HepG2 (cell line): ENCODE measurements at regions not wholly inside any gene's neighbourhood (a gene's known extent, or its start where the extent isn't known, plus 50 kb on each side); places are given as distances from the start of the nearest gene placed in this dataset.

Experiments
- ATAC-seq: fragments of 200-7000 bp; cut with Tn5 transposase; 3 replicates; pipeline ENCODE4 v1.9.1; 2020; ENCODE audit warnings: mild to moderate bottlenecking, moderate library complexity
- BruUV-seq: library from RNA; stranded (reverse); fragments of 400-500 nt; replicated peaks from 2 replicates; lab custom pipeline; 2021; lab: Mats Ljungman, UMichigan
- CTCF ChIA-PET: fragments of 300-600 bp; formaldehyde crosslinking; extraction: SDS; loops from one replicate; lab custom pipeline; 2021; ENCODE audit warnings: low total read pairs, inconsistent platforms, low intra/inter-chr PET ratio; lab: Yijun Ruan, JAX
- POLR2A ChIA-PET: fragments of 350-600 bp; sonication (Branson Sonifier 250); formaldehyde crosslinking; loops from one replicate; lab custom pipeline; 2020; ENCODE audit warnings: antibody characterized with exemption, inconsistent platforms; lab: Yijun Ruan, JAX
- DNase-seq: peaks from one replicate; pipeline ENCODE4 v3.0.0-alpha.2; 2015; ENCODE audit warnings: low spot score
- FAIRE-seq: peaks from 3 replicates; lab custom pipeline; 2011; peaks lifted over from hg19 to GRCh38; lab: Jason Lieb, UNC
- H2AFZ ChIP-seq: one replicate; pipeline ENCODE4 v1.6.1; 2011; ENCODE audit warnings: low read length, inconsistent platforms
- H3K27ac ChIP-seq: fragments of 300-600 bp; 3 replicates; pipeline ENCODE4 v1.8.0; 2011; ENCODE audit warnings: mixed run types, mild to moderate bottlenecking, mixed read lengths, low read length, inconsistent platforms; ENCODE audit not compliant: insufficient read depth; ENCODE audit errors: extremely low read length
- H3K27me3 ChIP-seq, 2 experiments: fragments of 200-600 bp in 1 of 2; 2 replicates in 1 of 2; 3 replicates in 1 of 2; pipeline versions ENCODE4 v1.6.0 to v1.8.0; 2011; ENCODE audit warnings: low read length in 2 of 2, mild to moderate bottlenecking in 2 of 2, moderate library complexity in 2 of 2, inconsistent platforms in 1 of 2; ENCODE audit not compliant: insufficient read depth in 2 of 2, control insufficient read depth in 1 of 2
- H3K36me3 ChIP-seq, 2 experiments: fragments of 200-600 bp in 1 of 2; replicated peaks in 1 of 2; 2 replicates in 1 of 2; 3 replicates in 1 of 2; pipeline versions ENCODE4 v1.5.1 to v1.8.0; 2011; ENCODE audit warnings: low read length in 2 of 2, inconsistent platforms in 1 of 2; ENCODE audit not compliant: insufficient read depth in 2 of 2, control insufficient read depth in 1 of 2
- H3K4me1 ChIP-seq: 2 replicates; pipeline ENCODE4 v1.5.1; 2012; ENCODE audit warnings: low read length, inconsistent platforms; ENCODE audit not compliant: insufficient read depth
- H3K4me2 ChIP-seq: 2 replicates; pipeline ENCODE4 v1.6.0; 2011; ENCODE audit warnings: low read depth, low read length, inconsistent platforms
- H3K4me3 ChIP-seq, 3 experiments: fragments of 200-600 bp in 1 of 3; sonication (generic), shearing (Covaris generic) in 1 of 3; replicated peaks in 1 of 3; 2 replicates each; pipeline ENCODE4 v1.5.1; 2011 to 2016; ENCODE audit warnings: low read length in 3 of 3, inconsistent platforms in 2 of 3, low read depth in 2 of 3, mild to moderate bottlenecking in 2 of 3, control low read depth in 1 of 3, mixed read lengths in 1 of 3; ENCODE audit not compliant: insufficient read depth in 1 of 3
- H3K79me2 ChIP-seq: one replicate; pipeline ENCODE4 v1.6.1; 2011; ENCODE audit warnings: low read length, inconsistent platforms; ENCODE audit not compliant: insufficient read depth
- H3K9ac ChIP-seq: 2 replicates; pipeline ENCODE4 v1.6.0; 2011; ENCODE audit warnings: mild to moderate bottlenecking, low read depth, low read length, inconsistent platforms; ENCODE audit not compliant: insufficient read depth
- H3K9me3 ChIP-seq: 2 replicates; pipeline ENCODE4 v1.5.1; 2012; ENCODE audit warnings: mild to moderate bottlenecking, low read length
- H4K20me1 ChIP-seq: 2 replicates; pipeline ENCODE4 v1.6.0; 2011; ENCODE audit warnings: inconsistent platforms, mild to moderate bottlenecking, low read length, moderate library complexity; ENCODE audit not compliant: insufficient read depth
- FIP1L1 ChIP-seq: fragments of 200-400 bp; formaldehyde crosslinking; IDR thresholded peaks from 2 replicates; pipeline ENCODE4 v1.6.1; 2018; ENCODE audit warnings: low read depth, mild to moderate bottlenecking, low read length, moderate library complexity, borderline replicate concordance; ENCODE audit not compliant: insufficient read depth
- FOXJ3 ChIP-seq: sonication (generic); formaldehyde crosslinking; IDR thresholded peaks from 2 replicates; pipeline ENCODE4 v1.4.0; 2020; ENCODE audit warnings: missing genetic modification reagents, mild to moderate bottlenecking, borderline replicate concordance
- IKZF1 ChIP-seq: fragments of 450-650 bp; IDR thresholded peaks from 2 replicates; pipeline ENCODE4 v1.7.1; 2016
- NR2C2 ChIP-seq: sonication (generic); formaldehyde crosslinking; IDR thresholded peaks from 2 replicates; pipeline ENCODE4 v1.4.0; 2020; ENCODE audit warnings: missing genetic modification reagents, mild to moderate bottlenecking, moderate library complexity, borderline replicate concordance
- POLR2AphosphoS5 ChIP-seq: IDR thresholded peaks from 2 replicates; pipeline ENCODE4 v1.6.1; 2012; ENCODE audit warnings: low read depth, low read length
- RARA ChIP-seq: IDR thresholded peaks from 2 replicates; pipeline ENCODE4 v1.6.1; 2016; ENCODE audit warnings: missing genetic modification reagents, missing compliant biosample characterization
- ZNF367 ChIP-seq: sonication (generic); formaldehyde crosslinking; IDR thresholded peaks from 2 replicates; pipeline ENCODE4 v1.4.0; 2020; ENCODE audit warnings: missing genetic modification reagents, borderline replicate concordance
- WGBS: methylation state at CpG from one replicate; pipeline ENCODE4 v1.1.6; 2017; ENCODE audit warnings: low lambda C conversion rate; 5-methylcytosine and 5-hydroxymethylcytosine counted together
- in situ Hi-C: cut with HindIII; loops from 2 replicates; pipeline ENCODE4 v1.10.0; 2017; ENCODE audit warnings: low pct_unique_long_range_greater_than_20kb; ENCODE audit not compliant: extremely low pct_ligation_motif_present
- intact Hi-C: fragments of 100-400 bp; cut with micrococcal nuclease; formaldehyde crosslinking; loops from one replicate; pipeline ENCODE4 v1.10.0; 2022; ENCODE audit not compliant: unreplicated experiment
- TF ChIP-seq, protein P1 (sequence below): sonication (generic); formaldehyde crosslinking; IDR thresholded peaks from 2 replicates; pipeline ENCODE4 v1.4.0; 2020; ENCODE audit warnings: mild to moderate bottlenecking, missing genetic modification reagents
- TF ChIP-seq, protein P2 (sequence below): sonication (generic); formaldehyde crosslinking; IDR thresholded peaks from 2 replicates; pipeline ENCODE4 v1.4.0; 2020; ENCODE audit warnings: missing genetic modification reagents, borderline replicate concordance

DNA sequence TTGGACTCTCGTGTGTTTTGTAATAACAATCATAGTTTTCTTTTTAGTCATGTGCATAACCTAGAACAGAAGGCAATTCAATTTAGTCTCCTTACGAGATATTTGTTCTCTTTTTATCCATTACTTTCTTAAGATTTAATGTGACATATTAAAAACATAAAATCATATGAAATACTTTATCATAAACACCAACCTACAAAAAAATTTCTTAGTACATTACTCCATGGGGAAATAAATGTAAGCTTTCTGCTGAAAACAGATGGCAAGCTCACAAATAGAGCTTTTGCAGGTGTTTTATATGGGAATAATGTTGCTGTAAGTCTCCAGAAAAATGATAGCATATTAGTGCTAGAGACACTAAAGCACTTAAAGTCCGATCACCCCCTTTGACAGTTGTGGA, 1035.2 kb upstream of the ARRDC3 start:
- ATAC-seq: no peak
- H3K27me3 ChIP-seq: no peaks in the 10 kb centered on the region
- POLR2A ChIA-PET: no interaction called here
- H4K20me1 ChIP-seq: no peaks in the 10 kb centered on the region
- 13% methylated on average over 3 of the region's 3 CpGs for WGBS
- CTCF ChIA-PET: no interaction called here
- no peak for TF ChIP-seq RARA
- no peak for TF ChIP-seq FOXJ3 (CRISPR knock-in tag)
- TF ChIP-seq ZNF367 (CRISPR knock-in tag): no peak
- TF ChIP-seq, protein P1, sequence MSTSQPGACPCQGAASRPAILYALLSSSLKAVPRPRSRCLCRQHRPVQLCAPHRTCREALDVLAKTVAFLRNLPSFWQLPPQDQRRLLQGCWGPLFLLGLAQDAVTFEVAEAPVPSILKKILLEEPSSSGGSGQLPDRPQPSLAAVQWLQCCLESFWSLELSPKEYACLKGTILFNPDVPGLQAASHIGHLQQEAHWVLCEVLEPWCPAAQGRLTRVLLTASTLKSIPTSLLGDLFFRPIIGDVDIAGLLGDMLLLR (CRISPR knock-in tag): no peak
- TF ChIP-seq POLR2AphosphoS5: no peak
- no peak for TF ChIP-seq FIP1L1
- no peak for TF ChIP-seq IKZF1
- TF ChIP-seq, protein P2, sequence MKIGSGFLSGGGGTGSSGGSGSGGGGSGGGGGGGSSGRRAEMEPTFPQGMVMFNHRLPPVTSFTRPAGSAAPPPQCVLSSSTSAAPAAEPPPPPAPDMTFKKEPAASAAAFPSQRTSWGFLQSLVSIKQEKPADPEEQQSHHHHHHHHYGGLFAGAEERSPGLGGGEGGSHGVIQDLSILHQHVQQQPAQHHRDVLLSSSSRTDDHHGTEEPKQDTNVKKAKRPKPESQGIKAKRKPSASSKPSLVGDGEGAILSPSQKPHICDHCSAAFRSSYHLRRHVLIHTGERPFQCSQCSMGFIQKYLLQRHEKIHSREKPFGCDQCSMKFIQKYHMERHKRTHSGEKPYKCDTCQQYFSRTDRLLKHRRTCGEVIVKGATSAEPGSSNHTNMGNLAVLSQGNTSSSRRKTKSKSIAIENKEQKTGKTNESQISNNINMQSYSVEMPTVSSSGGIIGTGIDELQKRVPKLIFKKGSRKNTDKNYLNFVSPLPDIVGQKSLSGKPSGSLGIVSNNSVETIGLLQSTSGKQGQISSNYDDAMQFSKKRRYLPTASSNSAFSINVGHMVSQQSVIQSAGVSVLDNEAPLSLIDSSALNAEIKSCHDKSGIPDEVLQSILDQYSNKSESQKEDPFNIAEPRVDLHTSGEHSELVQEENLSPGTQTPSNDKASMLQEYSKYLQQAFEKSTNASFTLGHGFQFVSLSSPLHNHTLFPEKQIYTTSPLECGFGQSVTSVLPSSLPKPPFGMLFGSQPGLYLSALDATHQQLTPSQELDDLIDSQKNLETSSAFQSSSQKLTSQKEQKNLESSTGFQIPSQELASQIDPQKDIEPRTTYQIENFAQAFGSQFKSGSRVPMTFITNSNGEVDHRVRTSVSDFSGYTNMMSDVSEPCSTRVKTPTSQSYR (CRISPR knock-in tag): no peak
- no peak for TF ChIP-seq NR2C2 (CRISPR knock-in tag)
- FAIRE-seq: no peak
- BruUV-seq: no TSS peak
- no peak for DNase-seq
- H3K79me2 ChIP-seq: no peaks in the 10 kb centered on the region
- peaks cover 37% of the 10 kb centered on the region for H3K9me3 ChIP-seq
- H3K36me3 ChIP-seq: no peaks in the 10 kb centered on the region
- no peaks in the 10 kb centered on the region for H3K4me1 ChIP-seq
- in situ Hi-C loops (no loop called here), intact Hi-C loops (no loop called here)
- no peak overlapping the region for H3K27ac ChIP-seq
- no peak overlapping the region for H3K9ac ChIP-seq
- H3K4me2 ChIP-seq: no peak overlapping the region
- no peak overlapping the region for H3K4me3 ChIP-seq
- no peak overlapping the region for H2AFZ ChIP-seq
